Fibroblast of skin of back (primary cell): ENCODE measurements at regions not wholly inside any gene's neighbourhood (a gene's known extent, or its start where the extent isn't known, plus 50 kb on each side); places are given as distances from the start of the nearest gene placed in this dataset.

ENCODE experiments used
- DNase-seq: peaks from one replicate; pipeline ENCODE4 v3.0.0-alpha.2; 2013

DNA sequence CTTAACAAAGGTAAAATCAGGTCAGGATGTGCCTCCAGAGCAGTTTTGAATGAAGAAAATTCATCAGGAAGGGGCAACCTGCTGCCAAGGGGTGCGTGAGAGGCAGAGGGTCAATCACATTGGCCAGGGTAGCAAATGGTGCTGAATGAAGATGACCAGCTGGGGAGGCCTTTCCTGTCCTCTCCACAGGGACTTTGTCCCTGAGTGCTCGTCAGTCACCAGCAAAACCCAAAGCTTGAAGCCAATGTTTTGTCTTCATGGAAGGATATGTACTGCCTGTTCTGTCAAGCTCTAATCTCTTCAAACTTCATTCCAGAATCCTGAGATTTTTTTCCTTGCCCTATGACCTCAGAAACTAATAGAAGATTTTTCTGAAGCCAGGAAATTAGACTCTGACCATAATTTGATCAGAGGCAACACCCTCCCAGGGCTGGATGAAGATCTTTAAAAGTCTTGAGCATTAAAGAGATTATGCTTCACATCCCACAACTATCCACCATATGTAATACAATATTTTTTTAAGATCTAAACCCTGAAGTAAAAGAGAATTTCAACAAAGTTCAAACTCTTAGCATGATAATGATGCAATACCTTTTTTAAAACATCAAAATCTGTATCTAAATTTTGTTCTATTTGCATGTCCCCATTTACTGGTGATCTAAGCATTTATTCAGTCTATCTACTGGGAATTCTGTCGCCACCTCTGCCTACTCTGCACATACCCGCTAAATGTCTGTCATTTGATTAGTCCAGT lies 243.0 kb downstream of the SNX13 start:
- DNase-seq = peak; percentile 54

GRCh38 chr7:17699696-17700095 lies 240.6 kb downstream of the SNX13 start:
- no peak for DNase-seq

- no peak for DNase-seq
Observed at GRCh38 chr7:17700138-17700537, 240.2 kb downstream of the SNX13 start.

DNA sequence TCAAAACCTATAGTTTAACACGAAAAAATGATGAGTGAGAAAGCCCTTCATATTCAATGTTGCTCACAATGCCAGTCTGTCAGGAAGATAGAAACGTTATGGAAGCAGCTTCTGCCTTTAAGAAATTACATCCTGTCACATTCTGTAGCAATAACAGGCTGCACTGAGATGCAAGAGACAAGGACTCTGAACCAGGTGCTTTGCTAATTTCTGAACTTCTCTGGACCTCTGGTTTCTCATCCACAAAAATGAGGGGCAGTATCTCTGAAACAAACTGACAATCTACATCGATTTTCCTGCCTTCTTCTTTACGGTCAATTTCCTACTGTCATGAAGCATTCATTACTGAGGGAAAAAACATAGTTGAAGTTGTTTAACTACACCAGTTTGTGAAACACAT lies 234.0 kb downstream of the SNX13 start:
- DNase-seq = no peak

- peak; percentile 62 for DNase-seq
Observed at GRCh38 chr7:17706734-17707133, 233.6 kb downstream of the SNX13 start.

DNA sequence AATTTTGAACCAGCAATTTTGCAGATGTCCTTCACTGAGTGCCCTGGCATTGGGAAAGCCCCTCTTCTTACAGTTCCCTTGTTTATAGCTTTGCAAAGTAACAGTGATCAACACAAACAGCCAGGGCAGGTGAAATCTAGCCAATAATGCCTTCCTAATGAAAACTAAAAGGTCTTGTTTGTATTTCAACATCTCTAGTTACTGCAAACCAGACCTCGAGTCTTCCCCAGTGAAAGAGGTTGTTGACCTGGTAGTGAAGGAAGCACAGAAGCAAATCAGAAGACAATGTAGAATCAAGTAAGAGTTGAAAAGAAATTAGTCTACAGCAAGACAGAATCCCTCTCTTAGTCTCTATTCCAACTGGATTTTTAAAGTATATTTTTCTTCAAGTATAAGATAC lies 231.2 kb downstream of the SNX13 start:
- DNase-seq = no peak

GRCh38 chr7:17709599-17709998 lies 230.7 kb downstream of the SNX13 start:
- DNase-seq = no peak

DNA sequence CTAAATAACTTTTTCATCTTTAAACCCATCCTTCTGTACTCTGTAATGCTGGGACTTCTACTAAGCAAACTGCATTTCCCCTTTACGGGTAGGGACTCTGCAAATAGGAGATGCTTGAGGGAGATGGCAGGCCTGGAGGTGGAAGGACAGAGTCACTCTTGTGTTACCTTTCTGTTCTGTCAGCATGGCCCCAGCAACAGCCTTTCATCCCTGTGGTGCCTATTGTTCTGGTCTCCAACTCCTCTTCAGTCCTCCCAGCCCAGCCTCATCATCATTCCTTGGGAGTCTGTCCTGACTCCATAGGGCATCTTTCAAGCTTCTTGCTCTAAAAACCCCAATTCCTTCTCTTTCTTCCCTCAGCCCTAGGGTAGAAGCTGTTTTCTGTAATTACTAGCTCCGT lies 230.0 kb downstream of the SNX13 start:
- DNase-seq = no peak

DNA sequence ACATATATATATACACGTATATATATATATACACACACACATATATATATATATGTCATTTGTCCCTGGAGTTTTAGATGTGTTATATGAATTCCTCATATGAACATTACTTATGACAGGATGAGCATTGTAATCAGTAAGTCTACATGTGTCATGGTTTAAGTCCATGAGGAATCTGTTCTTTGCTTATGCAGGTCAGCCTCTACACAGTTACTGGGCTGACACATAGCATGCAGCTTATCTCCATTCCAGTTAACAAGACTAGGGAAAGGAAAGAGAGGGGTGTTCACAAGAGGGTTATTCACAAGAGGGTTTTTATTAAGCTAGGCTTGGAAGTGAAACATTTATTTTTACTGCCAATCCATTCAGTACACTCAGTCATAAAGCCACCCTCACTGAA lies 226.7 kb downstream of the SNX13 start:
- peak; percentile 16 for DNase-seq

DNA sequence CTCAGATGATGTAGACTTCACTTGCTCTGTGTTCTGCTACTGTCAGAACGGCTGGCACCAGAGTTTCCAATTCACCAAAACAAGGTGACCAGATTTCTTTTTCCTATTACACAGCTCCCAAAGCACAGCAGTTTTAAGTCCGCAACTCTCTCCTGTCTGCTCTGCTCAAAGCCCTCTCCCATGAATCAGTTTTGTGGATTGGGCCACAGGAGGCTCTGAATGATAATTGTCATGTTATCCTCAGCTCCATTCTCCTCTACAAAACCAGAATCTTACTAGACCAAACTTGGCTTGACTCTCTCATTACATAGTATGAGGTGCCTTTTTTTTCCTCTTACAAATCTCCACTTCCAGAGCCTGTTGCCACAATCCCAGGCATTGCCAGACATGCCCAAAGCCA lies 223.5 kb downstream of the SNX13 start:
- no peak for DNase-seq

GRCh38 chr7:17719998-17720397 lies 220.3 kb downstream of the SNX13 start:
- no peak for DNase-seq

GRCh38 chr7:17721736-17722285 lies 218.5 kb downstream of the SNX13 start:
- DNase-seq = no peak

DNA sequence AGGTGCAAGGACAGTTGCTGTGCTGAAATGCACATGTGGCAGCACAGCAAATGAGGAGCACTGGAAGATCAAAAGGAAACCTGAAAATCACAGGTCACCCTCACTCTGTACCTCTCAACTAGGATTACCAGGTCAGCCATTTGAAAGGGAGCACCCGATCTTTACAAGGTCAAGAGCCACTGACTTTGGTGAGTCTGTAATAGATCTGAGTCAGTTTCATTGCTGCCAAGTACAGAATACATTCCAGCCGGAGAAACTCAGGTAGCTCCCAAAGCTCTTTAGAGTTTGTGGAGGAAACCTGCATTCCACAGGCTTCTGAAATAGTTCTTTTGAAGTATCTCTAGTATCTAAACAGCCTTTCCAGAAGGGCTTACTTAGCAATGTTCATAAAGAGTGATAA lies 217.5 kb downstream of the SNX13 start:
- DNase-seq = no peak

DNA sequence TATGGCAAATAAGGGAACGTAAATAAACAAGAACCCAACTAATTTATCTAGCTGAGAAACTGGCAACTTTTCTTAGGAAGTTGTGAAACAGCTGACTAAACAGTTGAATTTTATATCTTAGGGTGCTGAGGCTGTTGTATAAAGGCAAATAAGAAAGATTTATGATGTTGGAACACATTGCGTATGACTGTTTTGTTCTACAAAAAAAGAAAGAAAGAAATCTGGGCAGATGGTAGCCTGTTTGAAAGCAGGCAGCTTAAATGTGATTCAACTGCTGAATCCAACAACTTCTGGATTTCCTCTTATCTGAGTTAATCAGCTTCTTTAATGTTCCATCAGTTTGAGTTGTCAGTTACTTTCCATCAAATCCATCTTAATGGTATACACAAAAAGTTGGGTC lies 214.5 kb downstream of the SNX13 start:
- DNase-seq = no peak

DNA sequence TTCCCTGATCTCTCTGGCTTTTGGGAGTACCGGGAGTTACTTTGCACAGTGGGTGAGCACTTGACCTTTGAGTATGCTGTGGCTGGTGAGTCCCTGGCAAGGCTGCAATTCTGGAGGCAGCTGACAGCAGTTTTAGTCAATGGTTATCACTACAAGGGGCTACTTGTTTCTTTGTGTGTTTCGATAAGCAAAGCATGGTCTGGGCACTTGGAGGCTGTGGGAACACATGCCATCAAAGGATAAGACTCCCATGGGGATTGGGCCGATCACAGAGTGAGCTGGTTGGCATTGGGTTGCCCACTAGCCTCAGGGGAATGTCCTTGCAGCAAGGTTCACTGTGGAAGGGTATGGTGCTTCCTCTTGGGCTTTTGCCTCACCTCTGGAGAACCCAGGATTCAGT lies 208.2 kb downstream of the SNX13 start:
- no peak for DNase-seq
